OCI-LY1 (cell line): ENCODE measurements at regions not wholly inside any gene's neighbourhood (a gene's known extent, or its start where the extent isn't known, plus 50 kb on each side); places are given as distances from the start of the nearest gene placed in this dataset.
"Not testable (repeated sequence)": the region's sequence is repeated elsewhere in the genome, so short reads cannot be mapped to it uniquely, and the experiment has no call there.

Experiments
- H2AFZ ChIP-seq: fragments of 200-600 bp; sonication (generic), shearing (Covaris generic); 2 replicates; pipeline ENCODE4 v1.6.0; 2014; ENCODE audit warnings: antibody characterized with exemption, mild to moderate bottlenecking, low read length
- H3F3A ChIP-seq: fragments of 200-600 bp; sonication (generic), shearing (Covaris generic); 2 replicates; pipeline ENCODE4 v1.6.0; 2014; ENCODE audit warnings: mild to moderate bottlenecking, antibody characterized with exemption, low read length, moderate library complexity; ENCODE audit not compliant: insufficient read depth
- H3K27ac ChIP-seq: fragments of 200-600 bp; sonication (generic); 2 replicates; pipeline ENCODE4 v1.5.1; 2014; ENCODE audit warnings: low read length, mixed run types, mild to moderate bottlenecking, low read depth; ENCODE audit not compliant: poor library complexity, severe bottlenecking
- H3K27me3 ChIP-seq: fragments of 200-600 bp; sonication (generic); 2 replicates; pipeline ENCODE4 v1.6.0; 2014; ENCODE audit warnings: antibody characterized with exemption, mild to moderate bottlenecking, low read length, moderate library complexity; ENCODE audit not compliant: insufficient read depth
- H3K36me3 ChIP-seq: fragments of 200-600 bp; sonication (generic); 2 replicates; pipeline ENCODE4 v1.6.1; 2014; ENCODE audit warnings: mild to moderate bottlenecking, antibody characterized with exemption, low read length, moderate library complexity, mixed read lengths; ENCODE audit not compliant: insufficient read depth
- H3K4me1 ChIP-seq: fragments of 200-600 bp; sonication (generic); 2 replicates; pipeline ENCODE4 v1.5.1; 2014; ENCODE audit warnings: mild to moderate bottlenecking, low read length, moderate library complexity; ENCODE audit not compliant: insufficient read depth, severe bottlenecking
- H3K4me2 ChIP-seq: fragments of 200-600 bp; sonication (generic), shearing (Covaris generic); 2 replicates; pipeline ENCODE4 v1.6.1; 2014; ENCODE audit warnings: low read length
- H3K4me3 ChIP-seq: fragments of 200-600 bp; sonication (generic); 2 replicates; pipeline ENCODE4 v1.5.1; 2014; ENCODE audit warnings: low read length, low read depth, mild to moderate bottlenecking, mixed read lengths; ENCODE audit not compliant: poor library complexity, severe bottlenecking
- H3K79me2 ChIP-seq: fragments of 200-600 bp; shearing (Covaris generic); 2 replicates; pipeline ENCODE4 v1.6.1; 2016; ENCODE audit warnings: mixed run types, low read length, mixed read lengths; ENCODE audit not compliant: insufficient read depth
- H3K9ac ChIP-seq: fragments of 200-600 bp; sonication (generic), shearing (Covaris generic); 2 replicates; pipeline ENCODE4 v1.6.1; 2014; ENCODE audit warnings: mild to moderate bottlenecking, low read length, mixed read lengths
- H3K9me2 ChIP-seq: fragments of 200-600 bp; sonication (generic), shearing (Covaris generic); 2 replicates; pipeline ENCODE4 v1.6.1; 2014; ENCODE audit warnings: low read depth, mild to moderate bottlenecking, low read length, mixed read lengths
- H3K9me3 ChIP-seq: fragments of 200-600 bp; shearing (Covaris generic); 2 replicates; pipeline ENCODE4 v1.6.1; 2014; ENCODE audit warnings: low read length, mixed read lengths
- H4K20me1 ChIP-seq: fragments of 200-600 bp; sonication (generic), shearing (Covaris generic); 2 replicates; pipeline ENCODE4 v1.6.0; 2016; ENCODE audit warnings: mild to moderate bottlenecking, low read length; ENCODE audit not compliant: insufficient read depth
- EZH2 ChIP-seq: fragments of 200-600 bp; sonication (generic), shearing (Covaris generic); IDR thresholded peaks from 2 replicates; pipeline ENCODE4 v1.8.0; 2017; ENCODE audit warnings: borderline replicate concordance, mixed run types, mild to moderate bottlenecking, antibody characterized with exemption, low read length, moderate library complexity, mixed read lengths
- TF ChIP-seq, protein P1 (sequence below): fragments of 200-600 bp; sonication (generic), shearing (Covaris generic); IDR thresholded peaks from 2 replicates; pipeline ENCODE4 v1.5.1; 2017; ENCODE audit warnings: mild to moderate bottlenecking, antibody characterized with exemption, low read length, moderate library complexity, mixed read lengths

DNA sequence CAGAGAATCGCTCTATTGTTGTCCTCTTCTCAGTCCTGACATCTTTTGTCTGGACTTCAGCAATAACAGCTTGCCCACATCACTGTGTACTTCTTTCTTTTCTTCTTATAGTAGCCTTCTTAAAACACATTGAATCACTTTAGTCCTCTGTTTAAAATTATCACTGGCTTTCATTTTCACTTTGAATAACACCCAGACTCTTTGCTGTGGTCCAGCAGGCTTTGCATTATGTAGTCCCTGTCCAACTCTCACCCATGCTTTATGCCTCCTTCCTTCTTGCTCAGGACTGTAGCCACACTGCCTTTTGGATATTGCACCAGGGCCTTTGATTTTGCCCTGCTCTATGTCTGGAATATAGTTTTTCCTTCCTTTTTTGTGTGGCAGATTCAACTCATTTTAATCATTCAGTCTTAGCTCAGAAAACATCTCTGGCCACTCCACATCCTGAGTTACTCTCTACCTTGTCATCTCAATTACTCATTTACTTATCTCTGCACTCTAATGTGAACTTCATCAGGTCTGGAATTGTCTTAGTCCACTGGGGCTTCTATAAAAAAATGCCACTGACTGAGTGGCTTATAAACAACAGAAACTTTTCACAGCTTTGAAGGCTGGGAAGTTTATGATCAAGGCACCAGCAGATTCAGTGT is 168.2 kb downstream of the C4orf33 start:
- Histone ChIP-seq H3K9ac (no peak overlapping the region), H3K4me2 (no peak overlapping the region), H3K79me2 (no peaks in the 10 kb centered on the region), H3K4me1 (no peaks in the 10 kb centered on the region), H3K9me3 (no peaks in the 10 kb centered on the region), H3K36me3 (no peaks in the 10 kb centered on the region), H3K27me3 (no peaks in the 10 kb centered on the region), H4K20me1 (no peaks in the 10 kb centered on the region), H3F3A (no peaks in the 10 kb centered on the region), H2AFZ (no peak overlapping the region), H3K4me3 (no peak overlapping the region), H3K27ac (no peak overlapping the region), H3K9me2 (no peaks in the 10 kb centered on the region)
- TF ChIP-seq EZH2, result no peak
- TF ChIP-seq, protein P1, sequence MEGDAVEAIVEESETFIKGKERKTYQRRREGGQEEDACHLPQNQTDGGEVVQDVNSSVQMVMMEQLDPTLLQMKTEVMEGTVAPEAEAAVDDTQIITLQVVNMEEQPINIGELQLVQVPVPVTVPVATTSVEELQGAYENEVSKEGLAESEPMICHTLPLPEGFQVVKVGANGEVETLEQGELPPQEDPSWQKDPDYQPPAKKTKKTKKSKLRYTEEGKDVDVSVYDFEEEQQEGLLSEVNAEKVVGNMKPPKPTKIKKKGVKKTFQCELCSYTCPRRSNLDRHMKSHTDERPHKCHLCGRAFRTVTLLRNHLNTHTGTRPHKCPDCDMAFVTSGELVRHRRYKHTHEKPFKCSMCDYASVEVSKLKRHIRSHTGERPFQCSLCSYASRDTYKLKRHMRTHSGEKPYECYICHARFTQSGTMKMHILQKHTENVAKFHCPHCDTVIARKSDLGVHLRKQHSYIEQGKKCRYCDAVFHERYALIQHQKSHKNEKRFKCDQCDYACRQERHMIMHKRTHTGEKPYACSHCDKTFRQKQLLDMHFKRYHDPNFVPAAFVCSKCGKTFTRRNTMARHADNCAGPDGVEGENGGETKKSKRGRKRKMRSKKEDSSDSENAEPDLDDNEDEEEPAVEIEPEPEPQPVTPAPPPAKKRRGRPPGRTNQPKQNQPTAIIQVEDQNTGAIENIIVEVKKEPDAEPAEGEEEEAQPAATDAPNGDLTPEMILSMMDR, result no peak

DNA sequence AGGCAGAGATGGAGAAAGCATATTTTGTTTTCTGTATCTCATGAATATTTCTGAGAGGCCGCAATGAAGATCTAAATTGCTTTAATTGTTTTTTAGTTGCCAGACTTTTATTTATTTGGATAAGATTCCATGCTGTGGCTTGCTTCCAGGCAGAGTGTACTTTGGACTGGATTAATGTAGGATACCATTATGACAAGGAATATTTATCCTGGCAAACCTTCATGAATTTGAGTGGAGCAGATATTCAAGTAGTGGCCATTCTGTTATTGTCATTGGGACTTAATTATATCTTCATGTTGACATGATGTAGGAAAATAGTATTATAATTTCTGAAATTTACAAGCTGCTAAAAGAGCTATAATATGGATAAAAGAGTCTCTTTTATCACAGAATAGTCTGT is 182.9 kb downstream of the C4orf33 start:
- H3K9ac ChIP-seq, result no peak overlapping the region
- H3K9me3 ChIP-seq, result no peaks in the 10 kb centered on the region
- H4K20me1 ChIP-seq, result no peaks in the 10 kb centered on the region
- no peak overlapping the region for H2AFZ ChIP-seq
- no peaks in the 10 kb centered on the region for H3K4me1 ChIP-seq
- H3K27ac ChIP-seq, result no peak overlapping the region
- no peaks in the 10 kb centered on the region for H3K9me2 ChIP-seq
- no peak overlapping the region for H3K4me2 ChIP-seq
- no peaks in the 10 kb centered on the region for H3F3A ChIP-seq
- H3K4me3 ChIP-seq, result no peak overlapping the region
- H3K36me3 ChIP-seq, result no peaks in the 10 kb centered on the region
- no peak for TF ChIP-seq EZH2
- TF ChIP-seq, protein P1, result no peak
- H3K27me3 ChIP-seq, result no peaks in the 10 kb centered on the region
- no peaks in the 10 kb centered on the region for H3K79me2 ChIP-seq

DNA sequence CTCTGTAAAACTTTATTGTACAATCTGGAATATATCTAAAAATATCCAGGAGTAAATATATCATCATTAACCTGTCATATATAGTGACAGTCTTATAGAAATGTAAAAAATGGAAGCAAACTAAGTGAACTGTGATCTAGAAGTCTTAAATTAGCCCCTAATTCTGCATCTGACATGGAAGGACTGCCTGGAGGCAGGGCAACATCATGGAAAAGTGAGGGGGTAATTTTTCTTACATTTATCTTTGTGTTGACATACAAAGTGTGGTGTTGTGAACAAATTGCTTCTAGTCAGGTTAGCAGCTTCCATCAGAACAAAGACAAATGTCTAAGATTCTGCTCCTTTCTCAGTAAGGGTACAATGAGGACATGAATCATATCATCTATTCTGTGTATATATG is 186.3 kb downstream of the C4orf33 start:
- Histone ChIP-seq H3K4me3 (no peak overlapping the region), H3K79me2 (no peaks in the 10 kb centered on the region), H3F3A (no peaks in the 10 kb centered on the region), H3K27ac (no peak overlapping the region), H3K36me3 (no peaks in the 10 kb centered on the region), H3K4me1 (no peaks in the 10 kb centered on the region), H3K9me3 (no peaks in the 10 kb centered on the region), H2AFZ (no peak overlapping the region), H4K20me1 (no peaks in the 10 kb centered on the region), H3K9ac (no peak overlapping the region), H3K27me3 (no peaks in the 10 kb centered on the region), H3K4me2 (no peak overlapping the region), H3K9me2 (no peaks in the 10 kb centered on the region)
- TF ChIP-seq, protein P1, result no peak
- no peak for TF ChIP-seq EZH2

DNA sequence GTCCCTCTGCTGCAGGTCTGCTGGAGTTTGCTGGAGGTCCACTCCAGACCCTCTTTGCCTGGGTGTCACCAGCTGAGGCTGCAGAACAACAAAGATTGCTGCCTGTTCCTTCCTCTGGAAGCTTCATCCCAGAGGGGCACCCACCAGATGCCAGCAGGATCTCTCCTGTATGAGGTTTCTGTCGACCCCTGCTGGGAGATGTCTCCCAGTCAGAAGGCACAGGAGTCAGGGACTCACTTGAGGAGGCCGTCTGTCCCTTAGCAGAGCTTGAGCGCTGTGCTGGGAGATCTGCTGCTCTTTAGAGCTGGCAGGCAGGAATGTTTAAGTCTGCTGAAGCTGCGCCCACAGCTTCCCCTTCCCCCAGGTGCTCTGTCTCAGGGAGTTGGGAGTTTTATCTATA is 196.2 kb downstream of the C4orf33 start:
- H3K9me2 ChIP-seq, H3K9ac ChIP-seq, H3K36me3 ChIP-seq, H4K20me1 ChIP-seq, H3K9me3 ChIP-seq, H3K4me1 ChIP-seq, H3K27me3 ChIP-seq, H3K4me2 ChIP-seq, H3F3A ChIP-seq, H3K79me2 ChIP-seq, H2AFZ ChIP-seq, H3K27ac ChIP-seq, H3K4me3 ChIP-seq: not testable (repeated sequence)
